NCI-H446 treated with DMSO at 0.1 percent for 48 hours (cell line): ENCODE measurements at regions not wholly inside any gene's neighbourhood (a gene's known extent, or its start where the extent isn't known, plus 50 kb on each side); places are given as distances from the start of the nearest gene placed in this dataset.

Source experiments
- DNase-seq: peaks from one replicate; lab custom pipeline; 2025; lab: John Stamatoyannopoulos, UW

DNA sequence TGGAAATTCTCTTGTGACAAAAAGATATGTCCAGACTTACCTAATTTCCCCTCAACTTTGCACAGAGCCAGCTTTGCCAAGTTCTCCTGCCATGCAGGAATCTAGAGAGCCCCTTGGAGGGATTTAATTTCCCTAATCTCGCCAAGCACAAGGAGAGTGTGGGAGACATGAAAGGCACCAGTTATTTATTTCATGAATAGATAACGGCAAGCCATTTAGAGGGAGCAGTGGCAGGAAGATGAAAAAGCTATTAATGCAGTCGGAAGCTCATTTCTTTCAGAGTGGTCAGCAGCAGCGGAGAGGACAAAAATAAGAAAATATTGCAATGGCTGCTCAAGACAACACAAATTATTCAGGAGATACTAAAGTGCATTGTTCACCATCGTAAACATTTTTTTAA, 150.9 kb upstream of the WSCD2 start:
- no peak for DNase-seq

- no peak for DNase-seq
Observed at GRCh38 chr12:107978641-107979040, 150.4 kb upstream of the WSCD2 start.

DNA sequence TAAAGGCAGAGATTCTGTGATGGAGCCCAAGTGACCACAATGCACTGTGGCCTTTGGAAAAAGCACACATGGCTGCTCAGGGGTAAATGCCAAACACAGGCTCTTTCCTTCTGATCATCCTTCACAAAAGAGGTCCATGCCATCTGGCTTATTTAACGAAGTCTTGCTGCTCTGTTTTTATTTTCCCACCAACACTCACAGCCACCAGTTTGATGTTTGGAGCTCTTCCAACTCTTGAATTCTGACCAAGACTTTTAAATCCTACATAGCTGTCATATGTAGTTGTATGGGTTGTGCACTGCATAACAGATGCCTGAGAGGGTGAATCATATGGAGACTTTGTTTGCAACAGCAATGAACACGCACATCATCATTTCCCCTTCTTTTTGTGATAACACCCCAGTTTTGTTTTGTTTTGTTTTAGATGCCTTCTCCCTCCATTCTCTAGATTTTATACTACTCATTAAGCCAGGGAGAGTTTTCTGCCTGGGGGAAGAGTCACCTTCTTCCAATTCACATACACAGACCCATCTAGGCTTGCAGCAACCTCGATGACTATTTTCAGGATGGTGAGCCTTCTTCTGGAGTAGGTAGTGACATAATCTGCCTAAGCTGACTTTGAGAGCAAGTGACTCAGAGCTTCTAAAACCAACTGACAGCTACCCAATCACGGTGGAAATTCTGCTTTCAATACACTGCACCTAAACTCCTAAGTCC, 145.2 kb upstream of the WSCD2 start:
- peak; percentile 73 for DNase-seq

GRCh38 chr12:107984973-107985372, 144.1 kb upstream of the WSCD2 start:
- DNase-seq: no peak

- DNase-seq: no peak
Observed at GRCh38 chr12:107986183-107986582, 142.9 kb upstream of the WSCD2 start.

DNA sequence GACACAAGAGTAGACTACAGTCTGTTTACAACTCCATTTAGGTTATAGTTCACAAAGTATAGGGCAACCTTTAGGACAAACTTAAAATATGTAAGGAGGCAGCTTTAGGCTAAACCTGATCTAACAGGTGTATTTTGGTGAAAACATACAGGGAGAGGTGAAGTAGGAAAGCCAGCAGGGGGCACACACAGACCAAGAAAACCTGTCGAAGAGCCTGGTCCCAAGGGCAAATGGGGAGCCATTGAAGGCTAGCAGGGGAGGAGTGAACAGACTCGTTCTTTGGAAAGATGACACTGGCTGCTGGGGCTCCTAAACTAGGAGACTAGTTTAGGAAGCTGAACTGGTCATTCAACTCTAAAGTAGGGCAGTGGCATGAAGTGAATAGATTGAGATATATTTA, 138.8 kb upstream of the WSCD2 start:
- no peak for DNase-seq

DNA sequence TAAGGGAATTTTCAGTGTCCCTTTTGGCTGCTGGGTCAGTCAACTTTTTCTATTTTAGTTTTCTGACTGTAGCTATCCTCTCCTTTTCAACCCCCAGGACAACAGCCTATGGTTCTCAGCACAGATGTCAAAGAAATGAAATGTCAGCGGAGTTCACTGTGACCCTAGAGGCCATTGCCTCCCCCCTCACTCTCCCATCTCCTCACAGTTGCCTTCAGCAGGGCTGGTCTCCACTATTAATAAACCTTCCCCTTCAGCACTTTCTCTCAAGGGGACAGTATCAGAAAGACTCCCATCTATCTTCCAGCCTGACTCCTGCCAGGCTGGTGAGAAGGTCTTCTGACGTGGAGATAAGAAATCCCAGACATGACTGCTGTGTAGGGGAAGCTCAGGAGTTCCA, 137.1 kb upstream of the WSCD2 start:
- DNase-seq: no peak

GRCh38 chr12:107992870-107993451, 136.1 kb upstream of the WSCD2 start:
- DNase-seq: no peak

DNA sequence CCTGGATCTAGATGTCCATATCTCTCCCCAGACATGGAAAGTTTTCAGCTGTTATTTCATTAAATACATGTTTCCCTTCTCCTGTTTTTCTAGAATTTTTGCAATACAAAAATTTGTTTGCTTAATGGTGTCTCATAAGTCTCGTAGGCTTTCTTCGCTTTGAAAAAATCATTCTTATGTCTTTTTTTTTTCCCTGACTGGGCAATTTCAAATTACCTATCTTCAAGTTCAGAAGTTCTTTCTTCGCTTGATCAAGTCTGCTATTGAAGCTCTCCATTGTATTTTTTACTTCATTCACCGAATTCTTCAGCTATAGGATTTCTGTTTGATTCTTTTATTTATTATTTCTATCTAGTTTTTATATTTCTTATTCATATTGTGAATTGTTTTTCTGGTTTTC, 130.2 kb upstream of the WSCD2 start:
- DNase-seq: no peak

GRCh38 chr12:108000111-108000510, 129.0 kb upstream of the WSCD2 start:
- no peak for DNase-seq

GRCh38 chr12:108004319-108004718, 124.8 kb upstream of the WSCD2 start:
- no peak for DNase-seq

DNA sequence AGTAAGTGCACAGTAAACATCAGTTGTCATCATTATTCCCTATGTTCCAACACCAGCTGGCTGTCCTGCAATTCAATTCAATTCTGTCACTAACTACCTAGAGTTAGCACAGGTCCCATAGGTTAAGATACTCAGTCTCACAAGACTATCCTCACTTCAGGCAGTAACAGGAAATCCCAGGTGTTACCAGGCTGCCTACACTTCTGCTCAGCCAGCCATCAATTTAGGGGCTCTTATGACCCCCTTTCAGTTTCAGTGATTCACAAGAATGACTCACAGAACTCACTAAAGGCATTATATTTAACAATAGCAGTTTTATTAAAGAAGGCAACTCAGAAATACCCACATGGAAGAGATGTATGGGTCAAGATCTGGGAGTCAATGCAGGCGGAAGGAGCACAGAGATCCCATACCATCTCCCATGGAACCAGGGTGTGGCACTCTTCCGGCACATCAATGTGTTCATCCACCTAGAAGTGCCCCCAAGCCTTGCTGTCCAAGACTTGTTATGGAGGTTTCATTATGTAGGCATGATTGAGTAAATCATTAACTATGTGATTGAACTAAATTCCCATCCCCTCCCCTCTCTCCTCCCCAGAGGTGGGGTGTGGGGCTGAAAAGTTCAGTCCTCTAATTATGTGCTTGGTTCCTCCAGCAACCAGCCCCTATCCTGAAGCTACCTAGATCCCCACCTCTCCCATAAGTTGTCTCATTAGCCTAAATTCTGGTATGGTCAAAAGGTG, 120.8 kb upstream of the WSCD2 start:
- no peak for DNase-seq

DNA sequence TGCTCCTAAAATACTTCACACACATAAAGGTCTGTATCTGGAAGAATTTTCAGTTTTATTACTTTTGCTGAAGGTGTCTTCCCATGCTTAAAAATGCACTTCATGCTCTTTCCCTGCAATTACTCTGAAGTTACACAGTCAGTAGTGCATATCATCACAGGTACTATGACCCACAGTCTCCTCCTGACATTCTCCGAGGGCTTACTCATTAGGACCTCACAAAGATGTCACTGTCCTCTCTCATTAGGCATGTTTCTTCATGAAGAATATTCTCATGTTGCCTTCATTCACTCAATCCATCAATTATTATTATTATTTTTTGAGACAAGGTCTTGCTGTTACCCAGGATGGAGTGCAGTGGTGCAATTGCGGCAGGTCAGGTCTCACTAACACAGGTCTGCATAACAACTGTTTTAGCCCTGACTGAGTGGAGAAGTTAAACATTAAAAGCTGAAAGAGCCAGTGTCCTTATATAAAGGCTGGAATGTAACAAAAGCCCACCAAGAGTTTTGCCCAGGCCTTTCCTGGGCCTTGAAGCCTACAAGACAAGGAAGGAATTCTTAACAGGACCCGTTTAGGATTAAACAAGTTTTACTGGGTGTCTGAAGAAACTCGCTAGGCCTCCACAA, 119.5 kb upstream of the WSCD2 start:
- no peak for DNase-seq

DNA sequence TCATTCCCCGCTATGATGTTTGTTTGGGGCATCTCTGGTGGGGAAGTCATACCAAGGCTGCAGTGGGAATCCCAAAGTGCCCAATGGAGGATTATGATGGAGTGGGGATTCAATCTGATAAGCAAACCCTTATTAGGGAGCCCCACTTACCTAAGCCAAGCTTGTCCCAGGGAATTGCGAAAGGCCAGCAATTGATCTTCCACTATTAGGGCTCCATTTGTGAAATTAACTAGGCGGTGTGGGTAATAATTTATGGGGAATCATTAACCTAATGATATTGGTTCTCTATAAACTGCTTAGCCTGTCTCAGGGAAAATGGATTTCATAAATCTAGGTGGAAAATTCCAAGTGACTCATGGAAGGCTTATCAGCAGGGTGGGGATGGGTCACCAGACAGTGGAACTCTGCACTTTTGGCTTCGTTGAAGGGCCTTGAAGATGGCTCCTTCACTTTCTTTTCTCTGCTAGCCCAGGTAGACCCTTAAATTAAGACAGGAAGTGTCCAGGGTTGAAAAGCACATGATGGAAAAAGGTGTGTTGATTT, 113.0 kb upstream of the WSCD2 start:
- DNase-seq: no peak

DNA sequence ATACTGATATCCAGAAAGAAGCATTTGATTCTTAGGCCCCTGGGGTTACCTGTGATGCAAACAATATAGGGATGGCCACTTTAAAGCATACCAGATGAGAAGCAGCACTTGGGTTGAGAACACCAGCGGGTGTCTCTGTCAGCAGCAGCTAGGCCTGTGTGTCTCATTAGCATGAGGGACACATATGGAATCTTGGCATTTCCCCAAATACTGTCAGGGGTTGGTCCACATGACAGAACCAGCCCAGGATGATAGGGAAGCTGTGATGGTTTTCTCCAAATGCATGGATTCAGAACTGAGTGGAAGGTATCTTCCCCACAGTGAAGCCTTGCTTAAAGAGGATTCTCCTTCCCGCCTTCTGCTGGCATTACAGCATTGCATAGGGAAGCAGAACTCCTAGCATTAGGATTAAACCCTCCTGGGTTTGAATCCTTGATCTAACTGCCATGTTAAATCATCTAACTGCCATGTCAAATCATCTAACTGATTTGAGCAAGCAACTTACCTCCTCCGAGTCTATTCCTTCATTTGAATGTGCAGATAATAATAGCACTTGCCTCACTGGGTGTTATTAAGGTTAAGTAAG, 111.5 kb upstream of the WSCD2 start:
- no peak for DNase-seq

DNA sequence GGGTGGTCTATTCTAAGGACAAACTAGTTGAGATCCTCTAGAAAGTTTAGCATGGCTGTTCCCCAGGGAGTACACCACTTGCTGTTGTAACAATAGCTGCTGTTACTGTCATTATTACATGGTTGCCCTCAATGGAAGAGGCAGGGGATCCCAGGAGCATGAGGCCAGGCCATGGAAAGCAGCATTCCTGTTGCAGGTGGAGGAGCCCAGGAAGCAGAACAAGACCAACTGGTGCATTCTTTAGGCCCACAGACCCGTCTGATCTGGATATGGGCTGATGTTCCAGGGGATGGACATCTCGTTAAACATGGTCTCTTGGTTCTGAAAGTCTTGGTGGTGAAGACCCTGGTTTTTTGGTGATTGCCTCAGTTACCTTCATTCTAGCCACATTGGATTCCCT, 109.2 kb upstream of the WSCD2 start:
- DNase-seq: no peak

GRCh38 chr12:108021141-108021540, 107.9 kb upstream of the WSCD2 start:
- DNase-seq: peak; percentile 35

DNA sequence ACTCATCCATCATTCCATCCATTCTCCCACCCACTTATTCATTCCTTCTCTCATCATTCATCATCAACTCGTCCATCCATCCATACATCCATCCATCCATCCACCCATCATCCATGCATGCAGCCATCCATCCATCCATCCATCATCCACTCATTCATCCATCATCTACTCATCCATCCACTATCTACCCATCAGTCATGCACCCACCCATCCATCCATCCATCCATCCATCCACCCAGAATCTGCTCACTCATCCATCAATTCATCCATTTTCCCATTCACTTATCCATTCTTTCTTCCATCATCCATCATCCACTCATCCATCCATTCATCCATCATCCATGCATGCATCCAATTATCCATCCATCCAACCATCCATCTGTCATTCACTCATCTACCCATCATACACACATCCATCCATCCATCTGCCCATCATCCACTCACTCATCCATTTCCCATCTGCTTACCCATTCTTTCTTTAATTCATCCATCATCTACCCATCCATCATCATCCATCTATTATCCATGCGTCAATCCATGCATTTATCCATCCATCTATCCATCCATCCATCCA, 107.1 kb upstream of the WSCD2 start:
- DNase-seq: no peak

DNA sequence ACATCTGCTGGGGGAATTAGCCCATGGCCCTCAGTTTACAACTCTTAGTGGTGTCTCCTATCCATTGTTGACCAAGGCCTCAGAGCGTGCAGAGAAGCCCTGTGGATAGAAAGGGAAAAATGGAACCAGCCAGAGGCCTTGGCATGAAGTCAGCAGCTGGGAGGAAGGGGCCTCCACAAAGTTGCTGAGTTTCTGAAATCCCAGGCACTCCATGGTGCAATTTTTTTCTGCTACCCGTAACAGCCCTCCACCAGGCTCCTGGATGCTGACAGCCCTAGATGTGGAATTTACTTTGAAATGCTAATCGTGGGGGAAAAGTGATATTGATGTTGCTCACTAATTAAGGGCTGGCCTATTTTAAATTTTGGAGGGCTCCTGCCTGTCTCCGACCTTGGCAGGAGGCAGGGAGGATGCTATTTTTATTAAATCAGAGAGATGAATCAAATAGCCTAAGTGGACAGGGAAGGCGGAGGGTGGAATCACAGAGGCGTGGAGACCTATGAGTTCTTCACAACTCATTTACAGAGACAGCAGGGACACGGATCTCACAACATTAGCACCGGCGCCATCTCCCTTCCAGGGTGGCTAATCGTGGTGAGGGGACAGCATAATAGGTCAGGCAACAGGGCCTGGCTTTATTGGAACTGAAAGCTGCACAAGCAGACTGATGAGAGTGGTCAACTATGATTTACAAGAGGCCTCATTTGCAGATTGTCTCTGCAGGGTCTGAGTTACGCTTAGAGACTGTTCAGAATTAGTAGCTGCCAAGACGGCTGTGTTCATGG, 99.8 kb upstream of the WSCD2 start:
- DNase-seq: no peak

DNA sequence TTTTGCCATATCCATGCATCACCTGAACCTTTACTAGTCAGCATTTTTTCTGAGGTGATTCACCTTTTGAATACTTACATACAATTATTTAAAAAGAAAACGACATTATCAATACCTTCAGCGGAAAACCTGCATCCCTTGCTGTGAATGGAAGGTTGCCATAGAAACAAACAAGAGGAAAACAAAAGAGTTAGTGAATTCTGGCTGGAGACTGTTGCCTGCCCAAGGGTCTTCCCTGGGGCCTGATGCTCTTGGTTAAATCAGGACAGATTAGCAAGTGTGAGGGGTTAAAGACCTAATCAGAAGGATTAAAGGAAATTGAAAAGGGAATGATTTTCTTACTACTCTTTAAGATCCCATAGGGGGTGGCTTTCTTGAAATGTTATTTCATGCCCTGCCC, 96.0 kb upstream of the WSCD2 start:
- no peak for DNase-seq

GRCh38 chr12:108035372-108035771, 93.7 kb upstream of the WSCD2 start:
- no peak for DNase-seq
